GM12878 (cell line): ENCODE measurements at regions not wholly inside any gene's neighbourhood (a gene's known extent, or its start where the extent isn't known, plus 50 kb on each side); places are given as distances from the start of the nearest gene placed in this dataset.

Experiments
- ATAC-seq: fragments of 200-7000 bp; cut with Tn5 transposase; 3 replicates; pipeline ENCODE4 v1.9.1; 2020; ENCODE audit warnings: mild to moderate bottlenecking, moderate library complexity
- BruUV-seq: library from RNA; stranded (reverse); fragments of 400-500 nt; replicated peaks from 2 replicates; lab custom pipeline; 2021; lab: Mats Ljungman, UMichigan
- CTCF ChIA-PET: fragments of 300-600 bp; sonication (Branson Sonifier 250); formaldehyde crosslinking; extraction: SDS; loops from one replicate; lab custom pipeline; 2021; ENCODE audit warnings: inconsistent platforms; lab: Yijun Ruan, JAX
- POLR2A ChIA-PET: fragments of 350-600 bp; formaldehyde crosslinking; extraction: SDS; loops from one replicate; lab custom pipeline; 2021; ENCODE audit warnings: inconsistent platforms; lab: Charles Lee
- RAD21 ChIA-PET: fragments of 300-600 bp; sonication (Branson Sonifier 250); formaldehyde crosslinking; loops from one replicate; lab custom pipeline; 2023; ENCODE audit warnings: antibody characterized with exemption; ENCODE audit not compliant: unreplicated experiment; lab: Charles Lee
- SMC1A ChIA-PET: fragments of 300-600 bp; sonication (Branson Sonifier 250); formaldehyde crosslinking; loops from one replicate; lab custom pipeline; 2023; ENCODE audit not compliant: unreplicated experiment, uncharacterized antibody; lab: Charles Lee
- DNase-seq: peaks from one replicate; pipeline ENCODE4 v3.0.0-alpha.2; 2011; ENCODE audit warnings: low read depth, low spot score
- FAIRE-seq: peaks from 3 replicates; lab custom pipeline; 2011; peaks lifted over from hg19 to GRCh38; lab: Jason Lieb, UNC
- H2AFZ ChIP-seq: 2 replicates; pipeline ENCODE4 v1.6.0; 2011; ENCODE audit warnings: low read depth, low read length, control low read depth; ENCODE audit not compliant: control insufficient read depth
- H3K27ac ChIP-seq: 2 replicates; pipeline ENCODE4 v1.5.1; 2011; ENCODE audit warnings: control low read depth; ENCODE audit not compliant: control insufficient read depth, insufficient read depth
- H3K27me3 ChIP-seq, 2 experiments: replicated peaks in 1 of 2; 2 replicates each; pipeline versions ENCODE4 v1.6.0 to v1.6.1; 2011; ENCODE audit warnings: low read length in 1 of 2; ENCODE audit not compliant: control insufficient read depth in 2 of 2, insufficient read depth in 2 of 2
- H3K36me3 ChIP-seq, 2 experiments: 2 replicates each; pipeline ENCODE4 v1.5.1; 2011; ENCODE audit warnings: low read length in 1 of 2; ENCODE audit not compliant: control insufficient read depth in 2 of 2, insufficient read depth in 2 of 2
- H3K4me1 ChIP-seq: 2 replicates; pipeline ENCODE4 v1.6.1; 2011; ENCODE audit warnings: mild to moderate bottlenecking, low read length, moderate library complexity, mixed read lengths; ENCODE audit not compliant: control insufficient read depth, insufficient read depth
- H3K4me2 ChIP-seq: 2 replicates; pipeline ENCODE4 v1.6.0; 2011; ENCODE audit warnings: control low read depth; ENCODE audit not compliant: control insufficient read depth, insufficient read depth
- H3K4me3 ChIP-seq: fragments of 200-600 bp; sonication (generic); 2 replicates; pipeline ENCODE4 v1.5.1; 2016
- H3K79me2 ChIP-seq: 2 replicates; pipeline ENCODE4 v1.6.0; 2011; ENCODE audit warnings: low read length; ENCODE audit not compliant: control insufficient read depth, insufficient read depth
- H3K9ac ChIP-seq: 2 replicates; pipeline ENCODE4 v1.8.0; 2011; ENCODE audit warnings: low read length, control low read depth, mixed read lengths; ENCODE audit not compliant: control insufficient read depth, insufficient read depth
- H3K9me3 ChIP-seq: replicated peaks from 3 replicates; pipeline ENCODE4 v1.5.1; 2011; ENCODE audit warnings: mild to moderate bottlenecking, low read length; ENCODE audit not compliant: control insufficient read depth, insufficient read depth
- H4K20me1 ChIP-seq: 2 replicates; pipeline ENCODE4 v1.6.0; 2011; ENCODE audit not compliant: control insufficient read depth, insufficient read depth
- E2F8 ChIP-seq: fragments of 450-650 bp; IDR thresholded peaks from 2 replicates; pipeline ENCODE4 v1.6.1; 2018; ENCODE audit warnings: mild to moderate bottlenecking, low read depth, moderate library complexity; ENCODE audit not compliant: partially characterized antibody
- EED ChIP-seq: sonication (generic); IDR thresholded peaks from 2 replicates; pipeline ENCODE4 v1.6.1; 2016; ENCODE audit warnings: antibody characterized with exemption, low read depth
- IRF5 ChIP-seq: fragments of 450-650 bp; IDR thresholded peaks from 2 replicates; pipeline ENCODE4 v1.6.1; 2017; ENCODE audit warnings: borderline replicate concordance
- KLF5 ChIP-seq: fragments of 450-650 bp; IDR thresholded peaks from 2 replicates; pipeline ENCODE4 v1.6.1; 2014; ENCODE audit warnings: mild to moderate bottlenecking; ENCODE audit not compliant: partially characterized antibody
- NFIC ChIP-seq: IDR thresholded peaks from 2 replicates; pipeline ENCODE4 v1.6.1; 2012; ENCODE audit warnings: low read depth, mild to moderate bottlenecking, inconsistent platforms, low read length, moderate library complexity
- NR2C2 ChIP-seq: IDR thresholded peaks from 2 replicates; pipeline ENCODE4 v1.6.1; 2011; ENCODE audit warnings: borderline replicate concordance, low read depth; ENCODE audit not compliant: control insufficient read depth, insufficient read length
- PAX5 ChIP-seq: IDR thresholded peaks from 2 replicates; pipeline ENCODE4 v1.6.1; 2011; ENCODE audit warnings: low read depth, low read length, borderline replicate concordance
- PRDM15 ChIP-seq: fragments of 450-650 bp; formaldehyde crosslinking; IDR thresholded peaks from 2 replicates; pipeline ENCODE4 v1.4.0; 2020; ENCODE audit warnings: mild to moderate bottlenecking, moderate library complexity
- RAD21 ChIP-seq: IDR thresholded peaks from 2 replicates; pipeline ENCODE4 v1.6.1; 2011; ENCODE audit warnings: mild to moderate bottlenecking, low read depth, low read length, moderate library complexity; ENCODE audit not compliant: insufficient read depth
- RELA ChIP-seq: fragments of 450-650 bp; IDR thresholded peaks from 2 replicates; pipeline ENCODE4 v1.8.0; 2014; ENCODE audit warnings: borderline replicate concordance; ENCODE audit not compliant: partially characterized antibody
- ZNF217 ChIP-seq: fragments of 450-650 bp; IDR thresholded peaks from 2 replicates; pipeline ENCODE4 v1.6.1; 2017; ENCODE audit warnings: antibody characterized with exemption, mild to moderate bottlenecking
- WGBS: methylation state at CpG from one replicate; pipeline ENCODE4 v1.1.6; 2016; ENCODE audit warnings: low lambda C conversion rate; ENCODE audit not compliant: insufficient replicate concordance, insufficient coverage; ENCODE audit errors: missing lambda C conversion rate; 5-methylcytosine and 5-hydroxymethylcytosine counted together
- in situ Hi-C: fragments of 300-500 bp; cut with MboI; formaldehyde crosslinking; loops from 9 replicates; pipeline ENCODE4 v1.14.3; 2018; ENCODE audit warnings: mixed read lengths
- intact Hi-C: fragments of 100-400 bp; cut with micrococcal nuclease; formaldehyde crosslinking; loops from one replicate; pipeline ENCODE4 v1.14.2; 2022; ENCODE audit not compliant: unreplicated experiment

DNA sequence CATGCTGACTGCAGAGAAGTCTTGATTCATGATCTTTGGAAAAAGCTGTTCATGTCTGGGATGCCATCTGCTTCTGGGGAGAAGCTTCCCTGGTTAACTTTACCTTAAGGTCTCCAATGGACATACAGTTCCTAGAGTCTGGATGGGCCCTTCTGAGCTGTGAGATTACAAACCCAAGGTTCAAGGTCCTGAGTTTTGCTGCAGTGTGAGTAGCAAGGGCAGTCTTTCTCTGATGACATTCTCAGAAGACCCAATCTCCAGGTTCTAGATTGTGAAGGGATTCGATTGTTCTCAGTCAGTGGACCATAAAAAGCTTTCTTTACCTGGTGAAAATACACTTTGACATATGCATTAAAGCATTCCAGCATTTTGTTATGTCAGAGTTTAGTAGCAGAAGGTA is 179.2 kb downstream of the AASDH start (continued):
- no peak for TF ChIP-seq IRF5
- TF ChIP-seq E2F8 = no peak

- DNase-seq = no peak
- H3K36me3 ChIP-seq = no peaks in the 10 kb centered on the region
- H4K20me1 ChIP-seq = no peaks in the 10 kb centered on the region
- H3K27ac ChIP-seq = no peak overlapping the region
- CTCF ChIA-PET = no interaction called here
- H3K4me2 ChIP-seq = no peak overlapping the region
- 59% methylated on average over 4 of the region's 4 CpGs for WGBS
- intact Hi-C loops (no loop called here), in situ Hi-C loops (no loop called here)
- no peaks in the 10 kb centered on the region for H3K27me3 ChIP-seq
- no peak overlapping the region for H3K4me3 ChIP-seq
- SMC1A ChIA-PET = no interaction called here
- no peaks in the 10 kb centered on the region; the same call in 2 of the 3 replicates for H3K9me3 ChIP-seq
- no peak for ATAC-seq
- no peak overlapping the region for H3K9ac ChIP-seq
- POLR2A ChIA-PET = no interaction called here
- no peak for FAIRE-seq
- H3K79me2 ChIP-seq = no peaks in the 10 kb centered on the region
- no TSS peak for BruUV-seq
- no peaks in the 10 kb centered on the region for H3K4me1 ChIP-seq
- RAD21 ChIA-PET = no interaction called here
- H2AFZ ChIP-seq = no peak overlapping the region
- TF ChIP-seq RELA (no peak), NFIC (no peak), ZNF217 (no peak), EED (no peak), E2F8 (no peak), RAD21 (no peak), PAX5 (no peak), PRDM15 (CRISPR knock-in tag) (no peak), KLF5 (no peak), NR2C2 (no peak)
Observed at GRCh38 chr4:56206258-56206657, 181.0 kb downstream of the AASDH start.
